SK-N-MC (cell line): ENCODE measurements at regions not wholly inside any gene's neighbourhood (a gene's known extent, or its start where the extent isn't known, plus 50 kb on each side); places are given as distances from the start of the nearest gene placed in this dataset.

Experiments used
- DNase-seq: peaks from one replicate; pipeline ENCODE4 v3.0.0-alpha.2; 2011; ENCODE audit warnings: low read depth, low spot score
- H3K27ac ChIP-seq: fragments of 200-600 bp; sonication (generic); 2 replicates; pipeline ENCODE4 v1.5.1; 2016; ENCODE audit warnings: mixed run types
- H3K36me3 ChIP-seq: fragments of 200-600 bp; sonication (generic); 2 replicates; pipeline ENCODE4 v1.6.1; 2017; ENCODE audit warnings: antibody characterized with exemption, low read length, mixed read lengths; ENCODE audit not compliant: insufficient read depth
- H3K4me3 ChIP-seq: fragments of 200-600 bp; sonication (generic); 2 replicates; pipeline ENCODE4 v1.5.1; 2016
- H3K9ac ChIP-seq: fragments of 200-600 bp; sonication (generic); 2 replicates; pipeline ENCODE4 v1.8.0; 2017; ENCODE audit warnings: mixed run types, mixed read lengths; ENCODE audit not compliant: insufficient read length
- H3K9me3 ChIP-seq: fragments of 200-600 bp; sonication (generic); 2 replicates; pipeline ENCODE4 v1.6.1; 2017; ENCODE audit warnings: low read depth, mild to moderate bottlenecking, antibody characterized with exemption, low read length, moderate library complexity, mixed read lengths
- EZH2 ChIP-seq: fragments of 200-600 bp; sonication (generic); IDR thresholded peaks from one replicate; pipeline ENCODE4 v1.6.1; 2017; ENCODE audit warnings: antibody characterized with exemption
- FOXP2 ChIP-seq: optimal IDR thresholded peaks from 2 replicates; pipeline ENCODE3; 2011; ENCODE audit warnings: mild to moderate bottlenecking, moderate library complexity; ENCODE audit not compliant: insufficient read depth; ENCODE audit errors: extremely low read length, control extremely low read depth
- POLR2AphosphoS5 ChIP-seq: IDR thresholded peaks from 2 replicates; pipeline ENCODE4 v1.6.1; 2012; ENCODE audit warnings: mild to moderate bottlenecking, low read depth, low read length, borderline replicate concordance

GRCh38 chr11:26198532-26199096 is 133.3 kb upstream of the ANO3 start:
- no peaks in the 10 kb centered on the region for H3K36me3 ChIP-seq
- TF ChIP-seq POLR2AphosphoS5 = no peak
- TF ChIP-seq EZH2 = no peak
- no peak for TF ChIP-seq FOXP2
- no peak for DNase-seq
- no peak overlapping the region for H3K27ac ChIP-seq
- no peak overlapping the region for H3K4me3 ChIP-seq
- no peak overlapping the region for H3K9ac ChIP-seq
- no peaks in the 10 kb centered on the region for H3K9me3 ChIP-seq

- H3K36me3 ChIP-seq = no peaks in the 10 kb centered on the region
- no peak overlapping the region for H3K27ac ChIP-seq
Measured at GRCh38 chr11:26199331-26200095, 132.4 kb upstream of the ANO3 start.

GRCh38 chr11:26201411-26201810 is 130.5 kb upstream of the ANO3 start:
- Histone ChIP-seq H3K9ac (no peak overlapping the region), H3K27ac (no peak overlapping the region), H3K9me3 (no peaks in the 10 kb centered on the region), H3K36me3 (no peaks in the 10 kb centered on the region), H3K4me3 (no peak overlapping the region)
- DNase-seq = no peak
- TF ChIP-seq EZH2 = no peak
- TF ChIP-seq POLR2AphosphoS5 = no peak
- TF ChIP-seq FOXP2 = no peak

More at GRCh38 chr11:26199331-26200095, 132.4 kb upstream of the ANO3 start:
- no peak overlapping the region for H3K4me3 ChIP-seq
- no peak overlapping the region for H3K9ac ChIP-seq
- H3K9me3 ChIP-seq = no peaks in the 10 kb centered on the region
- TF ChIP-seq EZH2 (no peak), FOXP2 (no peak), POLR2AphosphoS5 (no peak)
- DNase-seq = no peak

- H3K4me3 ChIP-seq = no peak overlapping the region
- no peaks in the 10 kb centered on the region for H3K36me3 ChIP-seq
- no peak overlapping the region for H3K9ac ChIP-seq
- no peak overlapping the region for H3K27ac ChIP-seq
- DNase-seq = no peak
- no peaks in the 10 kb centered on the region for H3K9me3 ChIP-seq
- TF ChIP-seq EZH2 (no peak), FOXP2 (no peak), POLR2AphosphoS5 (no peak)
Measured at GRCh38 chr11:26202754-26203153, 129.2 kb upstream of the ANO3 start.

- H3K27ac ChIP-seq = no peak overlapping the region
- TF ChIP-seq FOXP2 = no peak
- TF ChIP-seq EZH2 = no peak
- TF ChIP-seq POLR2AphosphoS5 = no peak
- DNase-seq = no peak
- no peaks in the 10 kb centered on the region for H3K9me3 ChIP-seq
- H3K36me3 ChIP-seq = no peaks in the 10 kb centered on the region
- H3K9ac ChIP-seq = no peak overlapping the region
- no peak overlapping the region for H3K4me3 ChIP-seq
Measured at GRCh38 chr11:26204101-26204500, 127.8 kb upstream of the ANO3 start.

GRCh38 chr11:26204839-26205238 is 127.1 kb upstream of the ANO3 start:
- Histone ChIP-seq H3K9ac (no peak overlapping the region), H3K9me3 (no peaks in the 10 kb centered on the region)
- no peak for TF ChIP-seq EZH2

GRCh38 chr11:26219183-26220117 is 112.5 kb upstream of the ANO3 start:
- no peaks in the 10 kb centered on the region for H3K36me3 ChIP-seq
- DNase-seq = no peak
- no peaks in the 10 kb centered on the region for H3K9me3 ChIP-seq
- no peak overlapping the region for H3K27ac ChIP-seq
- TF ChIP-seq POLR2AphosphoS5 = no peak
- no peak for TF ChIP-seq FOXP2
- TF ChIP-seq EZH2 = no peak
- H3K9ac ChIP-seq = no peak overlapping the region
- no peak overlapping the region for H3K4me3 ChIP-seq

More at GRCh38 chr11:26204839-26205238, 127.1 kb upstream of the ANO3 start:
- no peak for DNase-seq
- Histone ChIP-seq H3K27ac (no peak overlapping the region), H3K36me3 (no peaks in the 10 kb centered on the region), H3K4me3 (no peak overlapping the region)

GRCh38 chr11:26225646-26226045 is 106.3 kb upstream of the ANO3 start:
- Histone ChIP-seq H3K9me3 (no peaks in the 10 kb centered on the region), H3K9ac (no peak overlapping the region), H3K27ac (no peak overlapping the region), H3K36me3 (no peaks in the 10 kb centered on the region), H3K4me3 (no peak overlapping the region)
- TF ChIP-seq FOXP2 (no peak), POLR2AphosphoS5 (no peak), EZH2 (no peak)
- no peak for DNase-seq
